IPS-15b (cell line): ENCODE measurements at regions not wholly inside any gene's neighbourhood (a gene's known extent, or its start where the extent isn't known, plus 50 kb on each side); places are given as distances from the start of the nearest gene placed in this dataset.

Experiments used
- H3K27me3 ChIP-seq: one replicate; pipeline ENCODE4 v1.6.1; 2013; ENCODE audit warnings: low read length; ENCODE audit not compliant: control insufficient read depth, insufficient read depth
- H3K36me3 ChIP-seq: one replicate; pipeline ENCODE4 v1.6.1; 2013; ENCODE audit warnings: low read length; ENCODE audit not compliant: control insufficient read depth, insufficient read depth
- H3K4me1 ChIP-seq: one replicate; pipeline ENCODE4 v1.6.1; 2013; ENCODE audit warnings: mild to moderate bottlenecking, low read length; ENCODE audit not compliant: control insufficient read depth, insufficient read depth
- H3K4me3 ChIP-seq: one replicate; pipeline ENCODE4 v1.5.1; 2013; ENCODE audit warnings: low read depth, low read length
- H3K9ac ChIP-seq: one replicate; pipeline ENCODE4 v1.6.1; 2013; ENCODE audit warnings: low read depth, mild to moderate bottlenecking, low read length
- H3K9me3 ChIP-seq: one replicate; pipeline ENCODE4 v1.6.1; 2013; ENCODE audit warnings: mild to moderate bottlenecking, low read length; ENCODE audit not compliant: control insufficient read depth, insufficient read depth

GRCh38 chr3:168888781-168889180, 774.7 kb downstream of the MECOM start:
- no peaks in the 10 kb centered on the region for H3K36me3 ChIP-seq

DNA sequence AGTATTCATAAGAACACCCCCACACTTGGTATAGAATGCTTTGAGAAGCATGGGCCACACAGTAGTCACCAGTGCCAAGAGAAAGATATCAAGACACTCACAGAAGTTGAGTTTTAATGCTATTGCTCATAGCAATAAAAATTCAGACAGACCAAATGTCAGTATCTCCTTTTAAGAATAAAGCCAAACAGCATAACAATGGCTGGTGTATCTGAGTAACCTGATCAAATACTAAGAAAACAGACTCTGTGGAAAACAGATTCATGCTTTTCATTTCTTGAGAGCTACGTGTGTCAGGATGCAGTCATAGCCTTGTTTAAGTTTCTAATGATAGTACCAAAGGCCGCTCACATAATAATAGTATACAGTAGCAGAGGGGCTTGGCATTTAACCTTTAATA, 778.5 kb downstream of the MECOM start:
- Histone ChIP-seq H3K9ac (no peak overlapping the region), H3K4me1 (no peaks in the 10 kb centered on the region), H3K9me3 (no peaks in the 10 kb centered on the region), H3K4me3 (no peak overlapping the region), H3K27me3 (no peaks in the 10 kb centered on the region), H3K36me3 (no peaks in the 10 kb centered on the region)

More at GRCh38 chr3:168888781-168889180, 774.7 kb downstream of the MECOM start:
- H3K4me1 ChIP-seq = no peaks in the 10 kb centered on the region
- no peak overlapping the region for H3K9ac ChIP-seq
- no peaks in the 10 kb centered on the region for H3K27me3 ChIP-seq
- H3K4me3 ChIP-seq = no peak overlapping the region
- H3K9me3 ChIP-seq = no peaks in the 10 kb centered on the region

- H3K4me3 ChIP-seq = no peak overlapping the region
- no peaks in the 10 kb centered on the region for H3K27me3 ChIP-seq
- no peak overlapping the region for H3K9ac ChIP-seq
- no peaks in the 10 kb centered on the region for H3K36me3 ChIP-seq
- H3K4me1 ChIP-seq = no peaks in the 10 kb centered on the region
- H3K9me3 ChIP-seq = no peaks in the 10 kb centered on the region
These were observed 779.1 kb downstream of the MECOM start for GRCh38 chr3:168884353-168884903.

DNA sequence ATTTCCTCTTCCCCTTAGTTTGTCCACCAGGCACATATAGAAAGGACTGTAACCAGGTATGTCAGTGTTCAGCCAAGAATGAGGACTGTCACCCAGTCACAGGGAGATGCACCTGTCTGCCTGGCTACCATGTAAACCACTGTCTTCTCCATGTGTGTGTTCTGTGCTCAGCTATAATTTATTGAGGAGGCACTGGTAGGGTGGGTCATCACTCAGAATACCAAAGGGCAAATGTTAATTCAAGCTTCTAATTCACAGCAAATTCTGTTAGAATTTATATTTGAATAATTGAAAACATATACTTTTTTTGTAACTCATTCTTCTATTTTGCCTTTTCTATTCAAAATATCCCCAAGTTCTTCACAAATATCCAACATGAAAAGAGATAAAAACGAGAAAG, 780.4 kb downstream of the MECOM start:
- Histone ChIP-seq H3K9me3 (no peaks in the 10 kb centered on the region), H3K27me3 (no peaks in the 10 kb centered on the region), H3K36me3 (no peaks in the 10 kb centered on the region), H3K9ac (no peak overlapping the region), H3K4me3 (no peak overlapping the region), H3K4me1 (no peaks in the 10 kb centered on the region)

- no peaks in the 10 kb centered on the region for H3K9me3 ChIP-seq
- H3K9ac ChIP-seq = no peak overlapping the region
- no peaks in the 10 kb centered on the region for H3K36me3 ChIP-seq
- no peaks in the 10 kb centered on the region for H3K27me3 ChIP-seq
- H3K4me1 ChIP-seq = no peaks in the 10 kb centered on the region
- no peak overlapping the region for H3K4me3 ChIP-seq
These were observed 781.7 kb downstream of the MECOM start for GRCh38 chr3:168881804-168882203.

DNA sequence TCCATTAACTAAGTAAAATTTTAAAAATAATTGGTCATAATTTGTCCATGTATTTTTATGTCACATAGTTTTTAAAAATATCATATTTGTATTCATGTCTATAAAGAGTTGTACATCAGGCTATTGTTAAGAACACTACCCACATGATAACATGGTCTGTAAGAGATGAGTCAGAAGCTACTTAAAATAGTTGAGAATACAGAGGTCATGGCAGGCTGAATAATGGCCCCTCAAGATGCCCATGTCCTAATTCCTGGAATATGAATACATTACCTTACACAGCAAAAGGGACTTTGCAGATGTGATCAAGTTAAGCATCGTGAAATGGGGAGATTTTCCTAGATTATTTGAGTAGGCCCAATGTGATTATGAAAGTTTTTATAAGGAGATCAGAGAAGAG, 782.9 kb upstream of the GOLIM4 start:
- H3K4me3 ChIP-seq = no peak overlapping the region
- H3K9ac ChIP-seq = no peak overlapping the region
- no peaks in the 10 kb centered on the region for H3K4me1 ChIP-seq
- no peaks in the 10 kb centered on the region for H3K27me3 ChIP-seq
- no peaks in the 10 kb centered on the region for H3K36me3 ChIP-seq
- H3K9me3 ChIP-seq = no peaks in the 10 kb centered on the region

DNA sequence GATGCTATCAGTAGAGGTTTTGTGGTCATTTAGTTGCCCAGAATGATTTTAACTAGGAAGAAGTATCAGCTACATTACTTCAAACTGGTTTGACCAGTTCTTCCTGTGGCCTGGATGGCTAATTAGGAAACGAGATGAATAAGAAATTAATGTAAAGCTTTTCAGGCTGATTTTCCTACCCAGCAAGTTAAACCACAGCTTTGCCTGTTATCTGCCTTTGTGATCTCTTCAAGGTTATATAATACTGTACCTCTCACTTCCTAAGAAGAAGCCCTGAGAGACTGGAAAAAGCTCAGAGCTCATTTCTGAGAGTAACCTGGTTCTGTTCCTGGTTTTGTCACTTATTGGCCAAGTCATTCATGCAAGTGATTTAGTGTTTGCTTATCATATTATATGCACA, 782.2 kb upstream of the GOLIM4 start:
- Histone ChIP-seq H3K9me3 (no peaks in the 10 kb centered on the region), H3K4me1 (no peaks in the 10 kb centered on the region), H3K27me3 (no peaks in the 10 kb centered on the region), H3K4me3 (no peak overlapping the region), H3K9ac (no peak overlapping the region), H3K36me3 (no peaks in the 10 kb centered on the region)

GRCh38 chr3:168876346-168877035, 780.8 kb upstream of the GOLIM4 start:
- Histone ChIP-seq H3K9ac (no peak overlapping the region), H3K4me3 (no peak overlapping the region), H3K9me3 (no peaks in the 10 kb centered on the region), H3K4me1 (no peaks in the 10 kb centered on the region), H3K36me3 (no peaks in the 10 kb centered on the region), H3K27me3 (no peaks in the 10 kb centered on the region)

DNA sequence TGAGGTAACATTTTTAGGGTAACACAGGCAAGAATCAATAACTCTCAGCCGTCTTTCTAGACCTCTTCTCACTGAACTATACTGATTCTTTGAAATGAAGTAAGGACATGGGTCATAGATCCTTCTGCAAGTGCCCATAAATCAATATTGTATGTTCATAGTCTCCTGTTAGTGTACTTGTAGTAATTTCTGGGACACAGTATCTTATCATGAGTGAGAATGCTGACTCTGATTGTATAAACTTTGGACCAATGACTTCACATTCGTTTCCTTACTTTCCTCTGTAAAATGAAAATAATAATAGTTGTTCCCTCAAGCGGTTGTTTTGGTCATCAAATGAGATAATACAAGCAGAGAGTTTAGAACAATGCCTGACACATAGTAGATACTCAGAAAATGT, 777.1 kb upstream of the GOLIM4 start:
- Histone ChIP-seq H3K9ac (no peak overlapping the region), H3K27me3 (no peaks in the 10 kb centered on the region), H3K9me3 (no peaks in the 10 kb centered on the region), H3K4me1 (no peaks in the 10 kb centered on the region), H3K4me3 (no peak overlapping the region), H3K36me3 (no peaks in the 10 kb centered on the region)

- Histone ChIP-seq H3K9ac (no peak overlapping the region), H3K27me3 (no peaks in the 10 kb centered on the region), H3K9me3 (no peaks in the 10 kb centered on the region), H3K36me3 (no peaks in the 10 kb centered on the region), H3K4me3 (no peak overlapping the region), H3K4me1 (no peaks in the 10 kb centered on the region)
These were observed 775.2 kb upstream of the GOLIM4 start for GRCh38 chr3:168870892-168871291.

- H3K4me1 ChIP-seq = no peaks in the 10 kb centered on the region
- no peaks in the 10 kb centered on the region for H3K36me3 ChIP-seq
- H3K9ac ChIP-seq = no peak overlapping the region
- H3K27me3 ChIP-seq = no peaks in the 10 kb centered on the region
- no peaks in the 10 kb centered on the region for H3K9me3 ChIP-seq
- no peak overlapping the region for H3K4me3 ChIP-seq
These were observed 769.4 kb upstream of the GOLIM4 start for GRCh38 chr3:168865022-168865551.
